H1 (cell line): ENCODE measurements at regions not wholly inside any gene's neighbourhood (a gene's known extent, or its start where the extent isn't known, plus 50 kb on each side); places are given as distances from the start of the nearest gene placed in this dataset.

Experiments used
- CEBPB ChIP-seq: IDR thresholded peaks from 2 replicates; pipeline ENCODE4 v1.6.1; 2012; ENCODE audit warnings: low read depth, low read length
- CHD2 ChIP-seq: IDR thresholded peaks from 2 replicates; pipeline ENCODE4 v1.6.1; 2012; ENCODE audit warnings: low read length, improper control_type of control experiment
- CTCF ChIP-seq, 3 experiments: IDR thresholded peaks; 1 replicate in 2 of 3; 2 replicates in 1 of 3; pipeline versions ENCODE4 v1.5.1 to v1.6.1; 2011; ENCODE audit warnings: low read length in 3 of 3, mild to moderate bottlenecking in 3 of 3, inconsistent platforms in 2 of 3, low read depth in 1 of 3, moderate library complexity in 1 of 3; ENCODE audit not compliant: insufficient read depth in 1 of 3; ENCODE audit errors: control extremely low read depth in 1 of 3
- EZH2 ChIP-seq: fragments of 200-600 bp; sonication (generic); IDR thresholded peaks from 2 replicates; pipeline ENCODE4 v1.7.1; 2012; ENCODE audit warnings: low read depth, mild to moderate bottlenecking, moderate library complexity, low read length, inconsistent platforms; ENCODE audit not compliant: severe bottlenecking
- FOSL1 ChIP-seq: IDR thresholded peaks from 2 replicates; pipeline ENCODE4 v1.6.1; 2011; ENCODE audit warnings: mild to moderate bottlenecking, low read depth, low read length, moderate library complexity; ENCODE audit not compliant: insufficient read depth
- HDAC2 ChIP-seq, 2 experiments: fragments of 300-600 bp in 1 of 2; sonication (generic) in 1 of 2; IDR thresholded peaks; 2 replicates each; pipeline ENCODE4 v1.6.1; 2011 to 2012; ENCODE audit warnings: low read depth in 2 of 2, low read length in 2 of 2, mild to moderate bottlenecking in 2 of 2, moderate library complexity in 2 of 2, borderline replicate concordance in 1 of 2, inconsistent platforms in 1 of 2
- JUND ChIP-seq: IDR thresholded peaks from 2 replicates; pipeline ENCODE4 v1.6.1; 2011; ENCODE audit warnings: mild to moderate bottlenecking, improper control_type of control experiment, low read length
- MAX ChIP-seq: IDR thresholded peaks from 2 replicates; pipeline ENCODE4 v1.6.1; 2012; ENCODE audit warnings: inconsistent platforms
- POLR2AphosphoS5 ChIP-seq: IDR thresholded peaks from 2 replicates; pipeline ENCODE4 v1.6.1; 2011; ENCODE audit warnings: low read depth, low read length
- RBBP5 ChIP-seq: IDR thresholded peaks from 2 replicates; pipeline ENCODE4 v1.7.1; 2012; ENCODE audit warnings: low read depth, mild to moderate bottlenecking, inconsistent platforms, low read length, moderate library complexity, borderline replicate concordance
- SP1 ChIP-seq: IDR thresholded peaks from 2 replicates; pipeline ENCODE4 v1.6.1; 2011; ENCODE audit warnings: low read depth, low read length
- TAF1 ChIP-seq: IDR thresholded peaks from 2 replicates; pipeline ENCODE4 v1.6.1; 2011; ENCODE audit warnings: mild to moderate bottlenecking, low read depth, low read length
- ZNF274 ChIP-seq: IDR thresholded peaks from 2 replicates; pipeline ENCODE4 v1.7.0; 2012; ENCODE audit warnings: low read length, borderline replicate concordance; ENCODE audit errors: extremely low read depth

GRCh38 chr1:94634977-94635416 is 93.4 kb upstream of the F3 start:
- TF ChIP-seq CTCF (IDR thresholded peaks at IDR 0.05; ENCODE audit: control extremely low read depth in 1 of 3, insufficient read depth in 1 of 3, low read depth in 1 of 3, low read length in 3 of 3): no peak
- no peak for TF ChIP-seq CHD2
- no peak for TF ChIP-seq POLR2AphosphoS5
- no peak for TF ChIP-seq EZH2
- no peak for TF ChIP-seq SP1
- TF ChIP-seq ZNF274: no peak
- TF ChIP-seq JUND: no peak
- no peak for TF ChIP-seq RBBP5
- no peak for TF ChIP-seq MAX
- no peak for TF ChIP-seq FOSL1
- no peak for TF ChIP-seq TAF1
- no peak for TF ChIP-seq HDAC2 (IDR thresholded peaks at IDR 0.05; ENCODE audit: borderline replicate concordance in 1 of 2, low read depth in 2 of 2, low read length in 2 of 2)
- no peak for TF ChIP-seq CEBPB
